GM12874 (cell line): ENCODE measurements at regions not wholly inside any gene's neighbourhood (a gene's known extent, or its start where the extent isn't known, plus 50 kb on each side); places are given as distances from the start of the nearest gene placed in this dataset.

ENCODE experiments used
- TF ChIP-seq, protein P1 (sequence below): IDR thresholded peaks from 2 replicates; pipeline ENCODE4 v1.5.1; 2011; ENCODE audit warnings: low read depth, mild to moderate bottlenecking, control low read depth, low read length, moderate library complexity; ENCODE audit not compliant: insufficient read depth

DNA sequence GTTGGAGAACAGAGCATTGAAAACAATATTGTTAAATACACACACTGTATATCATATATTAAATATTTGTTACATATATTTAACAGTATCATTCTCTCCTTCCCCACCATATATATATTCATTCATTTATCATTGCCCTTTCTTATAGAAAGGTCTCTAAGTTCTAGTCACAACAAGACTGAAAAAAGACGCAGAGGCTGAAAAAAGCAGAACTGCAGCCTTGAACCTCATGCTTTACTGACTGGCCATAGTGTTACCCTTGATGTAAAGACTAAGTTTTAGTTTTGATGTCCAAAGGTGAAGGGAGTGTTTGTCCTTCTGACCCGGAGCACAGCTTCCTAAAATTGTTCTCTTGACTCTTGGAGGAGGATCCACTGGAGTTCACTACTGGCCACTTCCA, 247.9 kb downstream of the PTEN start:
- TF ChIP-seq, protein P1, sequence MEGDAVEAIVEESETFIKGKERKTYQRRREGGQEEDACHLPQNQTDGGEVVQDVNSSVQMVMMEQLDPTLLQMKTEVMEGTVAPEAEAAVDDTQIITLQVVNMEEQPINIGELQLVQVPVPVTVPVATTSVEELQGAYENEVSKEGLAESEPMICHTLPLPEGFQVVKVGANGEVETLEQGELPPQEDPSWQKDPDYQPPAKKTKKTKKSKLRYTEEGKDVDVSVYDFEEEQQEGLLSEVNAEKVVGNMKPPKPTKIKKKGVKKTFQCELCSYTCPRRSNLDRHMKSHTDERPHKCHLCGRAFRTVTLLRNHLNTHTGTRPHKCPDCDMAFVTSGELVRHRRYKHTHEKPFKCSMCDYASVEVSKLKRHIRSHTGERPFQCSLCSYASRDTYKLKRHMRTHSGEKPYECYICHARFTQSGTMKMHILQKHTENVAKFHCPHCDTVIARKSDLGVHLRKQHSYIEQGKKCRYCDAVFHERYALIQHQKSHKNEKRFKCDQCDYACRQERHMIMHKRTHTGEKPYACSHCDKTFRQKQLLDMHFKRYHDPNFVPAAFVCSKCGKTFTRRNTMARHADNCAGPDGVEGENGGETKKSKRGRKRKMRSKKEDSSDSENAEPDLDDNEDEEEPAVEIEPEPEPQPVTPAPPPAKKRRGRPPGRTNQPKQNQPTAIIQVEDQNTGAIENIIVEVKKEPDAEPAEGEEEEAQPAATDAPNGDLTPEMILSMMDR: no peak

DNA sequence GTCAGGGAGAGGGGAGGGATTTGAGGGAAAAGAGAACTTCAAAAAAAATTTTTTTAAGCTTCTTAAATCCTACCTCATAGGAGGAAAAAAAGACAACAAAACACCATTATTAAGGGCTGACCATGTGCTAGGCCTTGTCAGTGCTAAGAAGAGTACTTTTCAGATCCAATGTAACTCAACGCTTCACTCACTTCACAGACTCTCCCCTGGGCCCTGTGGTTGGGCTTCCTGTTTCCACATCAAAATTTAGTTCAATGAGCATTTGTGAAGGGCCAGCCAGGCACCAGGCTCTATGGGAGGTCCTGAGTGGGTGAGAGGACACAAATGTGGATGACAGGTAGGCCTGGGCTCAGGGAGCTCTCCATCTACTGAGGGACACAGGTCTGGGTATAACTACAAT, 249.8 kb downstream of the PTEN start:
- TF ChIP-seq, protein P1: no peak

DNA sequence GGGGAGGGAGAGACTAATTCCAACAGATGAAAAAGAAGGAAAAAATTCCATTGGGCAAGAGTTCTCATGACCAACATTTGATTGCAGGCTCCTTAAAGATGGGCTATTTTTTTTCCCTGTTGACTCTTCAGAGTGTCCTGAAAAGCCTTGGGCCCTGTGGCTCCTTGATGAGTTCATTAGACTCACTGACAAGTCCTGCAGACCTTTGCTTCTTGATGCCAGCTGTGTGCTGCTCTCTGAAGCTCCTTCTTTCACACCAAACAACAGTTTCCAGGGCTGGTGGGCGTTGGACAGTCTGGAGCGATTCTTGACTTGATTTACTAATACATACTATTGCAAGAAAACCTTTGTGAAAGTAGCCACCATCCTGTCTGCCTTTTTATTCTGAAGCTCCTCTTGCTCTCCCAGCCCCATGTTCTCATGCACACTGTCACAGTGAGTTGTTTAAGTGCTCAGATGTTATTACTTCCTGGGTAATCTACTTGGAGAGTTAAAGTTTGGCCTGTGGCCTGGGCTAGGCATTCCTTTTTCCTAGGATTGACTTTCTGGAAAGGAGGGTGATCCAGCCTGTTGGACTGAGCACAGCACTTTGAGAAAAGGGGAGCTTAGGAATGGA, 250.3 kb downstream of the PTEN start:
- TF ChIP-seq, protein P1: no peak

DNA sequence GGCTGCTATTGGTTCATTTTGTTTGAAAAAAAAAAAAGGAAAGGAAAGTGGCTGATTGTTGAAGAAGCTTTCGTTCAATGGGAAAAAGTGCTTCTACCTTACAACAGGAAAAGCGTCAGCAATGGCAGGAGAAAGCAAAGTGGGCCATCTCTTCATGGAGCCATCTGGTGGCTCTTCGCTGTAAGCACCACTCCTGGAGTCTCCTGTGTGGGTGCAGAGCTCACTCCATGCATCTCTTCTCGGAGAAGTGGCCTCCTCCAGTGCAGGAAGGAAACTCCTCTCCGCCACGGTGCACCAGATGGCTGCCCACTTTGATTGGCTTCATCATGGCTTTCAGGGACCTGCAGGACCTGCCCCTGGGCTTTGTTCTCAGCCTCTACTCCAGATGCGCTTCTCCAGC, 250.9 kb downstream of the PTEN start:
- TF ChIP-seq, protein P1: peak; percentile 77

DNA sequence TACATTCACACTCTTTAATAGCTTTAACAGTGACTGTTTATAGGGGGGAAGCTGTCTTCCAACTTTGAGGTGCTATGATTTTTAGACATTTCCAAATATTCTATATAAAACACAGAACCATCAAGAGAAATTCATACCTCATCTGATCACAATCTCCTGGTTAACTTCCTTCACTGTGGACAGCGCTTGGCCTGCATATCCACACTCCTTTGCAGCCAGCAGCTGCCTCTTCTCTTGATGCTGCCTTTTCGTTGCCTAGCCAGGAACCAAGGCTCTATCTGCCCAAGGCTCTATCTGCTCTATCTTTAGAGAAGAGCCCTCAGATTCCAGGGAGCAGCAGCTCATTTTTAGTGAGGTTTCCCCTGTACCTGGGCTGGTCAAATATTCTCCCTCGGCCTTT, 252.0 kb downstream of the PTEN start:
- TF ChIP-seq, protein P1: no peak

DNA sequence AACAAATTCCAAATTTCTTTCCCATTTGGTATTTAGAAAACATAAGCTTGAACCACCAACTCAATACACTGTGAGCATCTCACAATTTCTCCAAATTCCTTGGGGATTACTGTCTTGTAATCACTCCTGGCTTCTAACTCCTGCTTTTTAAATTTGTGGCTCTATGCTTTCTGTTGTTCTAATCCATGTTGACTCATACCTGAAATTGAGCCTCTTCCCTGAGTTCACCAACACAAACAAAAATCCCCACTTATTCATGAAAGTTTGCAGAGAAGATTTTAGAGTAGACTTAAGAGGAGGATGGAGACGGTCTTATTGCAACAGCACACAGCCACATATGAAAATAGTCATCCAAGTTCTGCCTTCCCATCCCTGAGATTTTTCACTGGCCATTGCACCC, 252.5 kb downstream of the PTEN start:
- TF ChIP-seq, protein P1: no peak

DNA sequence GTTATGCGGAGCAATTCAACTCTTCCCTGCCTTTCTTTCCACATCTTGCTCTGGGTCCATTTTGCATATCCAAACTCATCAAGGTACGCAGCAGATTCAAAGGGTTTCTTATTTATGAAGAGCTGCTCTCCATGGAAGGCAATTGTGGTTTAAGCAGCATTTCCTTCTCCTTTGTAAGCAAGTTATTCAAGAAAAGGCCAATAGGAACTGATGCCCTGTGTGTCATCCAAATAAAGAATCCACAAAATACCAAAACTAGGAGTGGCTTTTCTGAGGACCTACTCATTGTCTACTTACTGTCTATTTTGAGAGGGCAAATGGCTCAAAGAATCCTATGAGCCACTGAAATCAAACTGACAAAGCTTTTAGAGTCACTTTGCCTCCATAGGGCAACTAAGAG, 253.1 kb downstream of the PTEN start:
- TF ChIP-seq, protein P1: no peak
